HG03039 (cell line): ENCODE measurements at regions not wholly inside any gene's neighbourhood (a gene's known extent, or its start where the extent isn't known, plus 50 kb on each side); places are given as distances from the start of the nearest gene placed in this dataset.

Experiments
- ATAC-seq: cut with Tn5 transposase; IDR thresholded peaks from one replicate; pipeline ENCODE4 v1.9.1; 2021; ENCODE audit warnings: mild to moderate bottlenecking, moderate library complexity; ENCODE audit not compliant: unreplicated experiment

- no peak for ATAC-seq
Measured at GRCh38 chr3:41125258-41125657, 74.0 kb upstream of the CTNNB1 start.

DNA sequence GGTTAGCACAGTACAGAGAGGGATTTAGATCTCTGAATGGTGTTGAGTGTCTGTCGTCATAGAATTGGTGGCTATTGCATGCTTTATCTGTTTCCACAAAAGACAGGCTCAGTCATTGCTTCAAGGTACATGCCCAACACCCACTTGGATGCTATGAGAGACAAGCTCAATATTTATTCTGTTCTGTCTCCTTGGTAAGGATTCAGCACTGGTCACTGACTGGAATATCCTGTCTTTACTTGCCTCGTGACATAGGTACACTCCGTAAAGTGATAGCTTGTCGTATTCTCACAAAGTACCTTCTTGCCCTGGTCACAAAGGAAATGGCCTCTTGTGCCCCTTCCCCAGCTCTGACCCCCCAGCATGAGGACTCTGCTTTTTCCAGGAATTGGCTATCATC, 72.8 kb upstream of the CTNNB1 start:
- ATAC-seq, result no peak

GRCh38 chr3:41126961-41127360, 72.3 kb upstream of the CTNNB1 start:
- no peak for ATAC-seq

DNA sequence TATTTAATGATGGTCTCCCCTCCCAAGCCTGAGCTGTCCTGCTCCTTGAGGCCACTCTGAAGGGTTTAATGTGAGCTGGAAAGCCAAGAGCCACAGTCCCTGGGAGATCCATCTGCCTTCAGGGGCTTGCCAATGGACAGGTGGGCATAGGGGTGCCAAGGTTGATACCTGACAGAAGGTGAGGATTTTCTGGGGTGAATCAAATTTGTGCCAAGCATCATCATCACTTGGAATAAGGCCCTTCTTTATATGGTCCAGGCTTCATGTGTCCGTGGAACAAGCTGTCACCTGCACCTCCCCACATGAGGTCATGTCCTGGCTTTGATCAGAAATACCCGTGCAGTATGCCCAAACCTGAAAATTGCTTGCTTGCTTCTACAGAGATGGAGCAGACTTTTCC, 71.9 kb upstream of the CTNNB1 start:
- no peak for ATAC-seq

DNA sequence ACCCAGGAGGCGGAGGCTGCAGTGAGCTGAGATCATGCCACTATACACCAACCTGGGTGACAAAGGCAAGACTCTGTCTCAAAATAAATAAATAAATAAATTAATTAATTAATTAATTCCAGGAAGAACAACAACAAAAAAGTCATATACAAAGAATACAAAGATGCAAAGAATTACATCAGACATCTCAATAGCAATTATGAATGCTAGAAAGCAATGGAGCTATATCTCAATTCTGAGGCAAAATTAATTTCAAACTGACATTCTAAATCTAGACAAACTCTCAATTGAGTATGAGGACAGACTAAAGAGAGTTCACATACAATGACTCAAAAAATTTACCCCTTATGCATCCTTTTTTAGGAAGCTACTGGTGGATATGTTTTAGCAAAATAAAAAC, 69.6 kb upstream of the CTNNB1 start:
- no peak for ATAC-seq

GRCh38 chr3:41131224-41131623, 68.1 kb upstream of the CTNNB1 start:
- no peak for ATAC-seq

DNA sequence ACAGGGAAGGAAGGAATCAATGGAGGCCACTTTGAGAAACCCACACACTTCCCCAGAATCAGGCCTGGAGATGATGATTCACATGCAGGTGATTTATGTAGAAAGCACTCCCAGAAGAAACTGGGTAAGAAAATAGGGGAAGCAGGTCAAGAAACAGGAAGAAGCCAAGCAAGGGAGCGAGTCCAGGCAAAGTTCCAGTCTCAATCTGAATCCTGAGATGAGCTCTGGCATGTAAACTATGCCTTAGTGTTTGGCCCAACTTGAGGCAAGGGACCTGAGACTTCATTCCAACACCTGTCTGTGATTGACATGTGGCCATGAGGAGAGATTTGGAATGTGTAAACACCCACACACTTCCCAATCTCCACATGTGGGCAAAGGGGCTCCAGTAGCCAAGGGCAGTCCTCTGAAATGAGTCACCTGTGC, 61.6 kb upstream of the CTNNB1 start:
- no peak for ATAC-seq

GRCh38 chr3:41138146-41138545, 61.2 kb upstream of the CTNNB1 start:
- ATAC-seq, result no peak

DNA sequence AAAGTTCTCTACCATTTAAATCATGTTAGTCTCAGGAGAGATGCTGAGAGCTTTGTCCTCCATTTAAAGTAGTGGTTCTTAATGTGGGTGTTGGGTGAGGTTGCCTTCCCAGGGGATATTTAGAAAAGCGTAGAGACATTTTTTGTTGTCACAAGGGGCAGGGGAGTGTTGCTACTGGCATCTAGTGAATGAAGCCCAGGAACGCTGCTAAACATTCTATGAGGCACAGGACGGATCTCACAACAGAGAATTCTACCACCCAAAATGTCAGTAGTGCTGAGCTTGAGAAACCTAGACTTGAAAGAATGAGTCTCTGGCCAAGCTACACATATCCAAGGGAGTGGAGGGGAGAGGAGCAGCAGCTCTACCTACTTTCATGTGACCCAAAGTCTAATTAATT, 60.7 kb upstream of the CTNNB1 start:
- ATAC-seq, result no peak

DNA sequence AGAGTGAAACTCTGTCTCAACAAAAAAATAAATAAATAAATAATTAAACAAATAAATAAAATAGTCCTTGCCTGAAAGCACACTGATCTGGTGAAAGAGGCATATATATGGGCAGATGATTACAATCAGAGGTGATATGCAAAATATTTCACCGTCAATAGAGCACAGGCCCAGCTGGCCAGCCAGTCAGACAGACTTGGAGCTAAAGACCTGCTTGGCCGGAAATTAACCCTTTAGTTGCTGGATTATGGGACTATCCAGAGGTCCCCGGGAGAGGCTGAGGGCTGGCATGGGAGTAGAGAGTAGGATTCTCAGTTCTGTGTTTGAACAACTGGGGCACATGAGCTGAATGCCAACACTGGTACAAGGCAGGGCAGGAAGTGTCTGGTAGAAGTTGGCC, 59.1 kb upstream of the CTNNB1 start:
- no peak for ATAC-seq

GRCh38 chr3:41141433-41142167, 57.7 kb upstream of the CTNNB1 start:
- ATAC-seq, result no peak

GRCh38 chr3:41143421-41144031, 55.8 kb upstream of the CTNNB1 start:
- no peak for ATAC-seq

GRCh38 chr3:41144631-41145030, 54.7 kb upstream of the CTNNB1 start:
- no peak for ATAC-seq

GRCh38 chr3:41148478-41148877, 50.8 kb upstream of the CTNNB1 start:
- no peak for ATAC-seq

DNA sequence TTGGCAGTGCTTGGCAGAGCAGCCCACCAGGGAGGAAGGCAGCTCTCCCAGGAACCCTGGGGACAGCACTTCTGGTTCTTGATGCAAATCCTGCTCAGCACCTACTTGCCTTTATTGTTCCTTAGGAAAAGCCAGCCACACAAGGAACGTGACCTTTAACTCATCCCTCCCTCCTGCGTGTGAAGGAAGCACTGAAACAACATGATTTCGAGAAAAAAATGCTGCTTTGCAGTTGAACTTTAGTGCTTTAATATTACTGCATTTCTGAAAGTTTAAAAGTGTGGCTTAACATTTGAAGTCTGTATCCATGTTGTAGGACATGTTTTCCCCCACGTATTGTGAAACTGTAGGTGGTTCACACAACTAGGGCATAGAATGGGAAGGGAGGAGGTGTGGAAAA, 50.4 kb upstream of the CTNNB1 start:
- no peak for ATAC-seq
